OCI-LY7 (cell line): ENCODE measurements at regions not wholly inside any gene's neighbourhood (a gene's known extent, or its start where the extent isn't known, plus 50 kb on each side); places are given as distances from the start of the nearest gene placed in this dataset.

Experiments used
- BruUV-seq: library from RNA; stranded (reverse); fragments of 400-500 nt; replicated peaks from 2 replicates; lab custom pipeline; 2021; lab: Mats Ljungman, UMichigan
- CTCF ChIA-PET: fragments of 300-600 bp; sonication (Branson Sonifier 250); formaldehyde crosslinking; loops from one replicate; lab custom pipeline; 2022; ENCODE audit warnings: antibody characterized with exemption; ENCODE audit not compliant: unreplicated experiment; lab: Charles Lee
- POLR2A ChIA-PET: fragments of 300-600 bp; sonication (Branson Sonifier 250); formaldehyde crosslinking; loops from one replicate; lab custom pipeline; 2022; ENCODE audit warnings: antibody characterized with exemption; lab: Charles Lee
- DNase-seq: peaks from one replicate; pipeline ENCODE4 v3.0.0-alpha.2; 2015; ENCODE audit warnings: low spot score
- H2AFZ ChIP-seq: fragments of 200-600 bp; sonication (generic), shearing (Covaris generic); 2 replicates; pipeline ENCODE4 v1.6.1; 2014; ENCODE audit warnings: mild to moderate bottlenecking, antibody characterized with exemption, low read length, moderate library complexity
- H3K27ac ChIP-seq: fragments of 200-600 bp; sonication (generic); 2 replicates; pipeline ENCODE4 v1.5.1; 2014; ENCODE audit warnings: mixed run types, low read depth, mild to moderate bottlenecking, moderate library complexity, low read length, inconsistent platforms; ENCODE audit not compliant: poor library complexity, severe bottlenecking
- H3K36me3 ChIP-seq: fragments of 200-600 bp; sonication (generic); 2 replicates; pipeline ENCODE4 v1.6.1; 2014; ENCODE audit warnings: mild to moderate bottlenecking, antibody characterized with exemption, low read length, moderate library complexity, mixed read lengths; ENCODE audit not compliant: insufficient read depth
- H3K4me1 ChIP-seq: fragments of 200-600 bp; sonication (generic); 2 replicates; pipeline ENCODE4 v1.5.1; 2014; ENCODE audit warnings: mild to moderate bottlenecking, low read length; ENCODE audit not compliant: insufficient read depth, poor library complexity, severe bottlenecking
- H3K4me2 ChIP-seq: fragments of 200-600 bp; sonication (generic); 2 replicates; pipeline ENCODE4 v1.6.1; 2014; ENCODE audit warnings: mild to moderate bottlenecking, low read length
- H3K4me3 ChIP-seq: fragments of 200-600 bp; sonication (generic); 2 replicates; pipeline ENCODE4 v1.5.1; 2014; ENCODE audit warnings: mild to moderate bottlenecking, low read depth, low read length; ENCODE audit not compliant: poor library complexity, severe bottlenecking
- H3K79me2 ChIP-seq: fragments of 200-600 bp; sonication (generic); 2 replicates; pipeline ENCODE4 v1.6.1; 2016; ENCODE audit warnings: low read depth, mild to moderate bottlenecking, low read length, moderate library complexity, mixed read lengths; ENCODE audit not compliant: insufficient read depth
- H3K9me2 ChIP-seq: fragments of 200-600 bp; sonication (generic); 2 replicates; pipeline ENCODE4 v1.6.1; 2016; ENCODE audit warnings: mild to moderate bottlenecking, low read length, mixed read lengths; ENCODE audit not compliant: insufficient read depth
- H3K9me3 ChIP-seq: fragments of 200-600 bp; sonication (generic); 2 replicates; pipeline ENCODE4 v1.6.1; 2014; ENCODE audit warnings: mild to moderate bottlenecking, mixed run types, low read length, mixed read lengths
- H4K20me1 ChIP-seq: fragments of 200-600 bp; sonication (generic); 2 replicates; pipeline ENCODE4 v1.6.1; 2014; ENCODE audit warnings: mild to moderate bottlenecking, antibody characterized with exemption, low read length, moderate library complexity, mixed read lengths; ENCODE audit not compliant: insufficient read depth
- CTCF ChIP-seq: fragments of 200-600 bp; sonication (generic); conservative IDR thresholded peaks from 2 replicates; pipeline ENCODE4 v1.5.1; 2014; ENCODE audit warnings: mild to moderate bottlenecking, antibody characterized with exemption, low read length, moderate library complexity, mixed read lengths
- EZH2phosphoT487 ChIP-seq: fragments of 200-600 bp; sonication (generic); IDR thresholded peaks from 2 replicates; pipeline ENCODE4 v1.6.1; 2018; ENCODE audit warnings: low read depth, borderline replicate concordance, mild to moderate bottlenecking, mixed run types, antibody characterized with exemption, low read length, moderate library complexity, mixed read lengths
- intact Hi-C: fragments of 100-400 bp; cut with micrococcal nuclease; formaldehyde crosslinking; loops from one replicate; pipeline ENCODE4 v1.10.0; 2022; ENCODE audit not compliant: unreplicated experiment

GRCh38 chrX:1874416-1874815, 259.6 kb downstream of the ASMT start:
- Histone ChIP-seq H3K4me1 (no peaks in the 10 kb centered on the region), H3K79me2 (no peaks in the 10 kb centered on the region), H2AFZ (no peak overlapping the region), H3K27ac (no peak overlapping the region), H3K36me3 (no peaks in the 10 kb centered on the region), H3K4me2 (no peak overlapping the region), H4K20me1 (no peaks in the 10 kb centered on the region), H3K4me3 (no peak overlapping the region), H3K9me3 (no peaks in the 10 kb centered on the region), H3K9me2 (no peaks in the 10 kb centered on the region)
- BruUV-seq = no TSS peak
- POLR2A ChIA-PET = no interaction called here
- TF ChIP-seq EZH2phosphoT487 = no peak
- TF ChIP-seq CTCF = no peak
- CTCF ChIA-PET = no interaction called here
- DNase-seq = no peak
- intact Hi-C loops = no loop called here

DNA sequence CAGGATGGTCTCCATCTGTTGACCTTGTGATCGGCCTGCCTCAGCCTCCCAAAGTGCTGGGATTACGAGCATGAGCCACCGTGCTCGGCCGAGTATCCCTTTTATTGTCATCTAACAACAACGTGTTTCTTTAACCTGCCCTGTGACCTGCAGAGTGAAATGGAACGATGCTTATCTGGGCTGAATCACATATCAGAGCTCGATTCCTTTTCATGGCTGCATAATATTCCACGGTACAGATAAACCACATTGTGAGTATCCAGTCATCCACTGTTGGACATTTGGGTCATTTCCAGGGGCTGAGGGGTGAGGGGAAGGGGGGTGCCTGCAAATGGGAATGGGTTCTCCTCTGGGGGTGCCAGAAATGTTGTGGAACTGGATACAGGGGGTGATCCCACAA, 260.0 kb downstream of the ASMT start:
- ChIA-PET CTCF (no interaction called here), POLR2A (no interaction called here)
- Histone ChIP-seq H3K36me3 (no peaks in the 10 kb centered on the region), H3K79me2 (no peaks in the 10 kb centered on the region), H3K27ac (no peak overlapping the region), H3K9me2 (no peaks in the 10 kb centered on the region), H3K4me1 (no peaks in the 10 kb centered on the region), H4K20me1 (no peaks in the 10 kb centered on the region), H3K9me3 (no peaks in the 10 kb centered on the region), H3K4me3 (no peak overlapping the region), H2AFZ (no peak overlapping the region), H3K4me2 (no peak overlapping the region)
- no peak for DNase-seq
- BruUV-seq = no TSS peak
- TF ChIP-seq CTCF = no peak
- intact Hi-C loops = no loop called here

DNA sequence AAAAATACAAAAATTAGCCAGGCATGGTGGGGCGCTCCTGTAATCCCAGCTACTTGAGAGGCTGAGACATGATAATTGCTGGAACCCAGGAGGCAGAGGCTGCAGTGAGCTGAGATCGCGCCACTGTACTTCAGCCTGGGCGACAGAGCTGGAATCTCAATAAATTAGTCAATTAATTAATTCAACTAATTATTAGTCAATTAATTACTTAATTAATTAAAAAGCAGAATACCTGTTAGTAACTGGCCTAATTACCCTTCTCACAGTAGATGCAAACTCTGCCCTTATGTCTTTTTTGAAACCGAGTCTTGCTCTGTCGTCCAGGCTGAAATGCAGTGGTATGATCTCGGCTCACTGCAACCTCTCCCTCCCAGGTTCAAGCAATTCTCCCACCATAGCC, 261.2 kb downstream of the ASMT start:
- no peaks in the 10 kb centered on the region for H3K4me1 ChIP-seq
- intact Hi-C loops = no loop called here
- H2AFZ ChIP-seq = no peak overlapping the region
- no peaks in the 10 kb centered on the region for H4K20me1 ChIP-seq
- H3K9me2 ChIP-seq = no peaks in the 10 kb centered on the region
- ChIA-PET CTCF (no interaction called here), POLR2A (no interaction called here)
- TF ChIP-seq CTCF (no peak), EZH2phosphoT487 (no peak)
- no peak for DNase-seq
- H3K79me2 ChIP-seq = no peaks in the 10 kb centered on the region
- no TSS peak for BruUV-seq
- no peak overlapping the region for H3K27ac ChIP-seq
- no peaks in the 10 kb centered on the region for H3K9me3 ChIP-seq
- no peak overlapping the region for H3K4me3 ChIP-seq
- no peaks in the 10 kb centered on the region for H3K36me3 ChIP-seq
- no peak overlapping the region for H3K4me2 ChIP-seq
